C4-2B (cell line): ENCODE measurements at regions not wholly inside any gene's neighbourhood (a gene's known extent, or its start where the extent isn't known, plus 50 kb on each side); places are given as distances from the start of the nearest gene placed in this dataset.
A peak's percentile ranks its signal among the peaks of the same experiment; 100 is the strongest.
"Not testable (repeated sequence)": the region's sequence is repeated elsewhere in the genome, so short reads cannot be mapped to it uniquely, and the experiment has no call there.

Source experiments
- H3K27ac ChIP-seq: fragments of 450-650 bp; 2 replicates; pipeline ENCODE4 v1.5.1; 2017
- CTCF ChIP-seq: fragments of 450-650 bp; conservative IDR thresholded peaks from 2 replicates; pipeline ENCODE4 v1.5.1; 2017; ENCODE audit warnings: mild to moderate bottlenecking
- ZFX ChIP-seq: fragments of 450-650 bp; IDR thresholded peaks from 2 replicates; pipeline ENCODE4 v1.6.1; 2017

DNA sequence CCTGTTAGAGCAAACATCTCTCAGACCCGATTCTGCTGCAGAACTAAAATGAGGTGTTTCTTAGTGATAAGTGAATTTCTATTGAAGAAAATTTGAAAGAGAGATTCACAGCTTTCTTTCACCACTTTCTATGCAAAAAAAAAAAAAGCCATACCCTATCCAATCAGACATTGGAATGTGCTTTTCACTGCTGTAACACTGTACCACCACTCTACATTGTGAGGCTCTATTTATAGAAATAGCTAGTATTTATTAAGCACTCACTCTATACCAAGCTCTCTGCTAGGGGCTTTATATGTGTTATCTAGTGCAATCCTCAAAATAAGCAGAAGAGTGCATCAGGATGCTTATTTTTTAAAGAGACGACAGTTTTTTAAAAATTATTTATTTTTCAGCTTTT, 580.6 kb upstream of the VRK2 start:
- no peak overlapping the region for H3K27ac ChIP-seq
- TF ChIP-seq ZFX (no peak), CTCF (no peak)

- TF ChIP-seq ZFX (no peak), CTCF (no peak)
- H3K27ac ChIP-seq: no peak overlapping the region
Observed at GRCh38 chr2:57475391-57475790, 571.2 kb upstream of the VRK2 start.

GRCh38 chr2:57479981-57480380, 566.6 kb upstream of the VRK2 start:
- TF ChIP-seq ZFX: no peak
- TF ChIP-seq CTCF: no peak
- H3K27ac ChIP-seq: no peak overlapping the region

DNA sequence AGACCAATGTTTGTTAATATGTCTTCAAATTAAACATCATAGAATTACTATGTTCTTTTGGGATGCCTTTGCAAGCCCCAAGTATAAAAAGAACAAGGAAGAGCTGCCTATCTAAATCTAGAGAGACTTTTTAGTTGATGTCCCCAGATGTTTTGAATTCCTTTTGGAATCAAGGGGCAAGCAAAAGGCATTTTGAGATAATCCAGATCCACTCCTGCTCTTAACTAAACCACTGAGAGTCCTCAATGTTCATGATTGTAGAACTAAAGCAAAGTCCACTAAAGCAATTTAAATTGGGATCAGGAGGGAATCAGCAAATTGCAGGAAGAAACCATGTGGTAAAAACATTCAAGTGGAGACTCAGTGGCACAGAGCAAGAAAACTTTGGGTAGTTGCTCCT, 558.5 kb upstream of the VRK2 start:
- no peak for TF ChIP-seq CTCF
- TF ChIP-seq ZFX: no peak
- no peak overlapping the region for H3K27ac ChIP-seq

DNA sequence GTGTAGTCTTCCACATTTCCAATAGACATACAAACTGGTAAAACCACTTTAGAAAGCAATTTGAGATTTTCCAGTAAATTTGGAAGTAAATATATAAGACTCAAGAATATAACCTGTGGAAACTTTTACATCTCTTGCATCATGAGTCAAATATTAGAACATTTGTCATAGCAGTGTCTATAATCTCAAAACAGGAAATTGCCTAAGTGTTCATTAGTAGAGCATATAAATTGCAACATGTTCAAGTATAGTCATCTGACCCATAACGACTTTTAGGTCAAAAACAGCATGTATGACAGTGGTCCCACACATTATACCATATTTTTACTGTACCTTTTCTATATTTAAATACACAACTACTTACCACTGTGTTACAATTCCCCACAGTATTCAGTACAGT, 555.9 kb upstream of the VRK2 start:
- no peak for TF ChIP-seq CTCF
- no peak for TF ChIP-seq ZFX
- H3K27ac ChIP-seq: no peak overlapping the region

- no peak overlapping the region for H3K27ac ChIP-seq
- TF ChIP-seq ZFX: no peak
- no peak for TF ChIP-seq CTCF
Observed at GRCh38 chr2:57491213-57491612, 555.4 kb upstream of the VRK2 start.

DNA sequence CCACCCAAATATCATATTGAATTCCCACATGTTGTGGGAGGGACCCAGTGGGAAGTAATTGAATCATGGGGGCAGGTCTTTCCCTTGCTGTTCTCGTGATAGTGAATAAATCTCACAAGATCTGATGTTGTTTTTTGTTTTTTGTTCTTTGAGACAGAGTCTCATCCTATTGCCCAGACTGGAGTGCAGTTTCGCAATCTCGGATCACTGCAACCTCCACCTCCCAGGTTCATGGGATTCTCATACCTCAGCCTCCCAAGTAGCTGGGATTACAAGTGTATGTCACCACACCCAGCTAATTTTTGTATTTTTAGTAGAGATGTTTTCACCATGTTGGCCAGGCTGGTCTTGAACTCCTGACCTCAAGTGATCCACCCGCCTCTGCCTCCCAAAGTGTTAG, 552.6 kb upstream of the VRK2 start:
- H3K27ac ChIP-seq: not testable (repeated sequence)

- TF ChIP-seq ZFX (no peak), CTCF (peak; percentile 77)
Observed at GRCh38 chr2:57497489-57498096, 549.0 kb upstream of the VRK2 start.

More at GRCh38 chr2:57497489-57498096, 549.0 kb upstream of the VRK2 start:
- no peak overlapping the region; the same call in 1 of the 2 replicates for H3K27ac ChIP-seq
